GM12872 (cell line): ENCODE measurements at regions not wholly inside any gene's neighbourhood (a gene's known extent, or its start where the extent isn't known, plus 50 kb on each side); places are given as distances from the start of the nearest gene placed in this dataset.

Experiments
- CTCF ChIP-seq: IDR thresholded peaks from 3 replicates; pipeline ENCODE4 v1.5.1; 2011; ENCODE audit warnings: low read depth, mild to moderate bottlenecking, low read length, moderate library complexity; ENCODE audit not compliant: insufficient read depth

GRCh38 chr7:47088329-47089067, 493.4 kb downstream of the TNS3 start:
- peak; percentile 78 for TF ChIP-seq CTCF

- TF ChIP-seq CTCF = no peak
Observed at GRCh38 chr7:47087866-47088265, 494.0 kb downstream of the TNS3 start.

GRCh38 chr7:47085491-47086275, 496.2 kb downstream of the TNS3 start:
- no peak for TF ChIP-seq CTCF

GRCh38 chr7:47083476-47084250, 498.2 kb downstream of the TNS3 start:
- TF ChIP-seq CTCF = no peak

GRCh38 chr7:47080816-47081215, 501.1 kb downstream of the TNS3 start:
- no peak for TF ChIP-seq CTCF

GRCh38 chr7:47078241-47078640, 503.7 kb downstream of the TNS3 start:
- TF ChIP-seq CTCF = no peak

GRCh38 chr7:47074702-47075153, 507.2 kb downstream of the TNS3 start:
- no peak for TF ChIP-seq CTCF
